TTC549 (cell line): ENCODE measurements at regions not wholly inside any gene's neighbourhood (a gene's known extent, or its start where the extent isn't known, plus 50 kb on each side); places are given as distances from the start of the nearest gene placed in this dataset.
"Not testable (repeated sequence)": the region's sequence is repeated elsewhere in the genome, so short reads cannot be mapped to it uniquely, and the experiment has no call there.

Experiments used
- FAIRE-seq: peaks from 2 replicates; lab custom pipeline; 2012; peaks lifted over from hg19 to GRCh38; lab: Jason Lieb, UNC

DNA sequence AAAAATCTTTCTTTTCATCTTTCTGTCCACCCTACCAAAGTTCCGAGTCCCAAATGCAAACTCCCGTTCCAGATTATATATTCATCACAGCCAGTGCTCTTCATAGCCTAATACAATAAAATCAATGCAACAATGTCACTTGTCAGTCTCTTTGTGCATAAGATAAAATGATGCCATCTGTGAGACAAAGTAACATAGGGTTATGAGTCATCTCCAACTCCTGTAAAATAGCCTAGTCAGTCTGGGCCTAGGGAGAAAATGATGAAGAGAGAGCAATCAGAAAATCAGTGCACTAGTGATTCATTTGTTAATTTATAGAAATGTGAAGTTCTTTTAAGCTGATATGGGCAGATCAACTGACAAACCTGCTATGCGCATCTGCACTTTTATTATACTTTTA lies 689.1 kb upstream of the DIAPH2 start:
- FAIRE-seq = no peak

DNA sequence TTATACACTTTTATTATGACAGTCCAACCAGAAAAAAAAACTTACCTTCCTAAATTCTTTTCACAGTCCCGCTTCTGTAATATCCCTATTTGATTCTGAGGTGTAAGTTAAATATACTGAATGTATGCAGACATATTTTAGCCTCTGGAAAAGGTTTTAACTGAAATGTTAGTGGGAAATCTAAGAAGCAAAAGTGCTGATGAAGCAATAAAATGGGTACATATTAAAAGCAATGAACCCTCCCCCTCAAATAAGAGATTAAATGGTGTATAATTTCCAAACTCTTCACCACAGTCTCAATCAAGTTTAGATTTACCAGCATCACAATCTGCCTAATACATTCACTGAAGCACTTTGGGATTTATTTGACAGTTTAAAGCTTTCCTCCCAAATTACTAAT lies 688.3 kb upstream of the DIAPH2 start:
- FAIRE-seq = no peak

DNA sequence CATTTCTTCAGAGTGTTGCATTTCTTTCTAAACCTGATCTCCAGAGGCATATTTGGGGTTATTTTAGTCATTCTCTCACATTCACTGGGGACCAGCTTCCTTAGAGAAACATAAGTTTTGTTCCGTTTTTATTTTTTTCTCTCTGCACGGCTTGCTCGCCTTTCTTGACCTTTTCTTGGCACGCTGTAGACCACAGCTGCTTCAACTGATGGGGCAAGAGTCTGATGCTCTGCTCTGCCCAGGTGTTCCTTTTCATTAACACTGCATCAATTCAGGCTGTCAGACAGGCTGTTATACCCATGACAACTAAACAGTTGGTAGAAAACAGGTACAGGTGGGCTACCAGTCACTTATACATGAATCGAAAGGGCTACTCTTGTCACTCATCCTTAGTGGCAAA lies 682.2 kb upstream of the DIAPH2 start:
- FAIRE-seq = no peak

DNA sequence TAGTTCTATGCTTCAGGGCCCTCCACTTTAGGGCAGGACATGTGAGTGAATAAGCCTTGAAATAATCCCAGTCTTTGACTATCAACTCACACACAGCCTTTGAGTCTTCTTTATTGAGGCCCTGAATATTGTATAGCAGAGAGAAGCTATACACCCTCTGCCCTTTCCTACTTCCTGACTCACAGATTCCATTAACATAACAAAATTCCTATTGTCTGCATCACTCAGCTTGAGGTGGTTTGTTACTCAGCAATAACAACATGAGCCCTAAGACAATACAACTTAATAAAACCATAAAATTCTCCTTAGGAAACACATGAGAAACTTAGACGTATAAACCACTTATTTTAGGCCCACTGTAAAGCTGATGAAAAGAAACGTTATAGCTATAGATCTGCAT lies 680.3 kb upstream of the DIAPH2 start:
- FAIRE-seq = no peak

DNA sequence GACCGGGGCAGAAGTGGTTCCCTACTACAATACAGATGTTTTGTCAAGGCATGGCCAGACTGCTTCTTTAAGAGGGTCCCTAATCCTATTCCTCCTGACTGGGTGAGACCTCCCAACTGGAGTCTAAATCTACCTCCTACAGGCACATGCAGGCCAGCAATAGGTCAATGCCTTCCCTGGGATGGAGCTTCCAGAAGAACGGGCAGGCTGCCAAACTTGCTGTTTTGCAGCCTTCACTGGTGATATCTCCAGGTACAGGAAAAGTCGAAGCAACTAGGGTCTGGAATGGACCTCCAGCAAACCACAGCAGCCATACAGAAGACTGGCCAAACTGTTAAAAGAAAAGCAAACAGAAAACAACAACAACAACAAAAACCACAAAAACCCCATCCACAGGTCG lies 678.4 kb upstream of the DIAPH2 start:
- no peak for FAIRE-seq

DNA sequence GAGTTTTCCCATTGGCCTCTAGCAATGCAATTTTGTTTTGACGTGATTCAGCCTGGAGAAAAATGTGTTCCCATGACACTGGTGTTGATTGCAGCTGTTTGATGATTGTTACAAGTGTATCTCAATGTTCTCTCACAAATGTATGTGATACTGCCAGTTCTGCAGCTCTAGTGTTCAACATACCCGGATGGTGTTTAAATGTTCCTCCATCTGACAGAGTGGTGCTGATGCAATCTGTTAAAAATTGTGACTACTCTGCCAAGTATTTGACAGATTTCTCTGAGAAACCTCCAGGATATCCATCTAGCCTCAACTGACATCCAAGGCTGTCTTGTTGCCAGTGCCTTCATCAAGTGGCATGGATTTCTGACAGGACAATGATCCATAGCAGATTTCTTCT lies 657.2 kb upstream of the DIAPH2 start:
- FAIRE-seq = no peak

DNA sequence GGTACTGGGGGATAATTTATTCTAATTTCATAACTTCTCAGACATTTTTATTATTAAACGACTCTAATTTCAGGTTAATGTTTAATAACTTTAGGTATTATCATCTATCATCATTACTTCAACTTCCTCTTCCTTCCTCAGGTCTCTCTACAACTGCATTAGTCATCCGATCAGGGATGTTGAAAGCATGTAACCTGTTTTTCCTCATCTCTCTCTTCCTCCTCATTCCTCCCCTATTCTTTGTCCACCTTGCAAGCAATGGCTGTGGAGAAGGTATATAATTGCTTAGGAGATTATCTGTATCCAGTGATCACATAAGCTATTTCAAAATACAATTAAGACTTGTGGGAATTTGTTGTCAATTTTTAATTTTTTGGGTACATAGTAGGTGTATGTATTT lies 632.6 kb upstream of the DIAPH2 start:
- FAIRE-seq = no peak

DNA sequence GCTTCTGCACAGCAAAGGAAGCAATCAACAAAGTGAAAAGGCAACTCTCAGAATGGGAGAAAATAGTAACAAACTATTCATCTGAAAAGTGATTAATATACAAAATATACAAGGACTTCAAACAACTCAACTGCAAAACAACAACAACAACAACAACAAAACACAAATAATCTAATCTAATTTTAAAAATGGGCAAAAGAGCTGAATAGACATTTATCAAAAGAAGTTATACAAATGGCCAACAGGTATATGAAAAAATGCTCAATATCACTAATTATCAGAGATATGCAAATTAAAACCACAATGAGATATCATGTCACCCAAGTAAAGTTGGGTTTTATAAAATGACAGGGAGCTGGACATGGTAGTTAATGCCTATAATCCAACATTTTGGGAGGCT lies 602.8 kb upstream of the DIAPH2 start:
- FAIRE-seq = no peak

DNA sequence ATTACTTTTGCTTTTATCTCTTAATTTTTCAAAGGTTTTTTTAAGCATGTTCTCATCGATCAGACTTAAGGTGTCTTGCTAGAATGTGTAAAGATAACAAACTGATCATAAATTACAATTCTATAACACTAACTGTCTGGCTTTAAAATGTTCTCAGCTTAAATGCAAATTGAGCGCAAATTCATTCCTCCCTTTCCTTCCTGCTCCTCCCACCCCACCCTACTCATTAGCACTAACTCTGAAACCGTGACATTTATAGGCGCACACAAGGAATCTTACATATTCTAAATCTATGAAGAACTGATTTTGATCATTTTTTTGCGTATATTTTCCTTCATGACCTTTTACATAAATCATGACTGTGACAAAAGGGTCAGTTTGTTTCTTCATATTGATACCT lies 590.0 kb upstream of the DIAPH2 start:
- no peak for FAIRE-seq

DNA sequence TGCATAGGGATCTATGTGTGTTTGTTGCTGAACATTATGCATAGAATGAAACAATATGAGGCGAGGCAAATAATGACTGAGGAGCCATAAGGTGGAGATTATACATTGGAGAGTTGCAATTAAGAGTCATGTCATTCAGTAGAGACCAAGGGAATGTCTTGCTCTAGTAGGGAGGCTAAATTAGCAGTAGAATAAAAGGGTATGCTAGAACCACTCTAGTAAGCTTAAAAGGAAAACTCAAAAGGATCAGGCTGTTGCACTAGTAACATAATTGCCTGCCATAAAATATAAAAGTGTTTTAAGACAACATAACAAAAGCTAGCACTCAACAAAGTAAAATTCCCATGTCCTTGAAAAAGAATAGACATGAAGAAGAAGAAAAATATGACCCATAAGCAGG lies 586.2 kb upstream of the DIAPH2 start:
- FAIRE-seq = no peak

DNA sequence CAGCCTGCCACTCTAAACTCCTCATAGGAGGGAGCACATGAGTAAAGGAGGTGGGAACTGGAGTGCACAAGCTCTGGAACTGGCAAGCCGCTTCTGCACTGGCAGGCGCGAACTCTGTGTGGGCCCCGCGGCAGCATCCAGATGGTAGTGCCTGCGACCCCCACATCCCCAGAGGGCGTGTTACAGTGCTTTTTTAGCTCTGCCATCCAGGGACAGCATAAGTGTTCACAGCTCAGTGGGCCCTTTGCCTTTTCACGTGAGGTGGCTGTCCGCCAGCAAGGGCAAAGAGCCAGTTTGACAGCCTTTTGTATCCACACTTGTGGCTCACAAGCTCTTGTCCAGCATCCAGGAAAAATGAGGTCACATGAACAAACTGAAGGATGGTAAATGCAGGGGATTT lies 581.6 kb upstream of the DIAPH2 start:
- FAIRE-seq = no peak

DNA sequence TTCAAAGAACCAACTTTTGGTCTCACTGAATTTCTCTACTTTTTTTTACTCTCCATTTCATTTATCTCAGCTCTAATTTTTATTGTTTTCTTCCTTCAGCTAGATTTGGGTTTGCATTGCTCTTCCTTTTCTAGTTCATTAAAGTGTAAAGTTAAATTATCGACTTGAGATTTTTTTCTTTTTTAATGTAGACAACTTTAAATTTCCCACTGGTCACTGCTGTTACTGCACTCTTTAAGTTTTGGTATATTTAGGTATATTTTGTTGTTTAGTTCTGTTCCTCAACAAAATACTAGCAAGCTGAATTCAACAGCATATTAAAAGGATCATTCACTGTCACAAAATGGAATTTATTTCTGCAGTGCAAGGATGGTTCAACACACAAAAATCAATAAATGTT lies 572.0 kb upstream of the DIAPH2 start:
- no peak for FAIRE-seq

DNA sequence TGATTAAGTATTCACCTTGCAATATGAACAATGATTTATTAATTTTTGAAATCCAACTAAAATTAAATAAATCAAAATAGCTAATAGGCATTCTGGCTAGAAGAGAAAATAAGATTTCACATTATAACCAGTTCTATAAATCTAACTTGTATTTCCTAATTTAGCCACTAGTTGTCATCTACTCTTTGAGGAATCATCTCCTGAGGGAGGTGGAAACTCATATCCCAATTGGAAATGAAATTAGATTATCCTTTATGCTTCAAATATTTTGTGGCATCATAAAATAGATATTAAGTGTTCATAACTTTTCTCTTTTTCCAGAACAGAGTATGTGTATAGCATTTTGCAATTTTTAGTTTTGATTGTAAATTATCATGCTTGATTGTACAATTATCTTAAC lies 558.5 kb upstream of the DIAPH2 start:
- no peak for FAIRE-seq

DNA sequence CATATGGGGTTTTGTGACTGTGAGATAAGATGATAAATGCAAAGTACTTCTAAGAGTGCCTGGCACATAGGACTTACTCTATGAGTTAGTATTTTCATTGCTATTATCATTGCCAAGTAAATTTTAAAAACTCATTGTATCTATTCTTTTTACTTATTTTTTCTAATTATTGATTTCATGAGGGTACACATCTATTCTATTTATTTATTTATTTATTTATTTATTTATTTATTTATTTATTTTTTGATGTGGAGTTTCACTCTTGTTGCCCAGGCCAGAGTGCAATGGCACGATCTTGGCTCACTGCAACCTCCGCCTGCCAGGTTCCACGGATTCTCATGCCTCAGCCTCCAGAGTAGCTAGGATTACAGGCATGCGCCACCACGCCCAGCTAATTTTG lies 556.6 kb upstream of the DIAPH2 start:
- not testable (repeated sequence) for FAIRE-seq

DNA sequence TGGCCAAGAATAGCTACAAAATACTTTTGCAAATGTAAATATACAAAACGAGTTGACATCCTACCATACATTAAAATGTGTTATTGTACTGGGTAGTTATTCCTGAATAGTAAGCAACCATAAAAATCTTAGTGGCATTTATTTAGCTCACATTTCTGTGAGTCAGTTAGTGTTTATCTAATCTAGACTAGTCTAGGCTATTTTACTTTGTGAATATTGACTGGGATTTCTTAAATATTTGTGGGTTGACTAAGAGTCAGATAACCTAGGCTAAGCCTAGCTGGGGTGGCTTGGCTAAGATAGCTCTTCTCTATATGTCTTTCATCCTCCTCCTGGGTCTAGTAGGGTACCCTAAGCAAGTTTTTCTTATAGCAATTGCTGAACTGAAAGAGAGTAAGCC lies 543.8 kb upstream of the DIAPH2 start:
- no peak for FAIRE-seq

DNA sequence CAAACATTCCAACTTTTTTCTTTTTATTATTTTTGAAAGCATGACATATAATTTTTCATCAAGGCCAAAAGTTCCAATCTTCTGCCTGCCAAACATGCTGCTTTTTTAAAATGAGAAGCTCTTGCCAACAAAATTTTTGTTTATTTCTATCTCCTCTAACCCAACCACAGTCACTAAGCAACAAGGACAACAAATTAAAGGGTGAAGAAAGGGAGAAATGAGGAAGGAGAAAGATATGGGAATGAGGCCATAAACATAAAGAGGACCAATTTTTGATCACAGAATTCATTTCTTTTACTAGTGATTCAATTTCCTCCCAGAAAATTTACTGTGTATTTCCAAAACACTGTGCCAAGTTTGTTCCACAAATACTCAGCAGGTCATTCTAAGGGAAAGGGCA lies 537.0 kb upstream of the DIAPH2 start:
- FAIRE-seq = no peak

DNA sequence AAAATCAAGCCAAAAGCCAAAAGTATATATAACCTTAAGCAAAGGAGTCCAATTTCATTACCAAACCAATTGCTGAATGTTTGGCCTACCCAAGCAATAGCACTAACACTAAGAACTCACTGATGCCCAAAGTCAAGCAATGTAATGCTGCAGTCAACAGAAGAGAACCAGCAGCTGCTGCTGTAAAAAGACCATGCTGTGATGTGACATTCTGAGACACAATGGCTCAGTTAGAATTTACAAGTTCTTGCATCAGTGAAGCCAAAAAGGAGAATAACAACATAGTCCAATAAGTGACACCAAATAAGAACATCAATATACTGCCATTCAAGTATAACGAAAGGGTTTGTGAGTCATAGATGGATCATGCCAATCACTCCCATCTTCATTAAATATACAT lies 514.0 kb upstream of the DIAPH2 start:
- no peak for FAIRE-seq

DNA sequence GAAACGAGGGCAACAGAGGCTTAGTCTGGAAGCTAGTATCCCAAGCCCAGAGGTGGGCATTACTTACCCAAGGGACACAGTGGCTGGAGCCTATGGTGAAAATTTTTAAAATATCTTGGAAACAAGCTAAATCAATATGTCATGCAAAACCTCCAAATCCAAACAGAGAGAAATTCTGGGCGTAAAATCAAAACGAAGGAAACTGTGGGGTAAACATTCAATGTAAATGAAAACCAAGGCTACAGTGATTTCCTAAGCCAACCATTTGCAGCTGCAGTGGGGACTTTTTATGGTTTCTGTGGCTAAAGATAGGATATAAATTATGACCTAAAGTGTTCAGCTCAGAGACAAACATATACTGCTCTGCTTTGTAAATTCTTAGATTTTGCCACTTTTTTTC lies 507.7 kb upstream of the DIAPH2 start:
- no peak for FAIRE-seq

DNA sequence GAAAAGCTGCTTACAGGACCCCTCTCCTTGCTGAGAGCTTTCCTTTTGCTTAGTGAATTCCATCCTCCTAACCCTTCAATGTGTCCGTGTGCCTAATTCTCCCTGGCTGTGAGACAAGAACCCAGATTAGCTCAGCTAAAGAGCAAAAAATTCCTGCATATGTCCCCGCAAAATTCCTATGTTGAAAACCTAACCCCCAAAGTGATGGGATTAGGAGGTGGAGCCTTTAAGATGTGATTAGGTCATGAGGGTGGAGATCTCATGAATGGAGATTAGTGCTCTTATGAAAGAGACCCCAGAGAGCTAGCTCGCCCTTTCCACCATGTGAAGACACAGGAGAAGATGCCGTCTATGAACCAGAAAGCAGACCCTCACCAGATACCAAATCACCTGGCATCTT lies 503.0 kb upstream of the DIAPH2 start:
- no peak for FAIRE-seq

DNA sequence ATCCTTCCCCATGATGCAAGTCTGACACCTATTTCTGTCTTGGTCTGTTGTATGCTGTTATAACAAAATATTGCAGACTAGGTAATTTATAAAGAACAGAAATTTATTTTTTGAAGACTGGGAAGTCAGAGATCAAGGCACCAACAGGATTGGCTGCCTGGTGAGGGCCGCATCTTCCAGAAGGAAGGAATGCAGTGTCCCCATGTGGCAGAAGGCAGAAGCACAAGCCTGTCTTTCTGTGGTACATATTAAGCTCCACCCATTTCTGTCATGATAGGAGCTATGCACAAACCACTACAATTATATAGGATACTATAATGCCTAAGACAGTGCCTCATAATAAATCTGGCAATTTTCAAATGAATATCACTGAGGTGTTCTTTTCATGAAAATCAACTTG lies 502.3 kb upstream of the DIAPH2 start:
- no peak for FAIRE-seq

DNA sequence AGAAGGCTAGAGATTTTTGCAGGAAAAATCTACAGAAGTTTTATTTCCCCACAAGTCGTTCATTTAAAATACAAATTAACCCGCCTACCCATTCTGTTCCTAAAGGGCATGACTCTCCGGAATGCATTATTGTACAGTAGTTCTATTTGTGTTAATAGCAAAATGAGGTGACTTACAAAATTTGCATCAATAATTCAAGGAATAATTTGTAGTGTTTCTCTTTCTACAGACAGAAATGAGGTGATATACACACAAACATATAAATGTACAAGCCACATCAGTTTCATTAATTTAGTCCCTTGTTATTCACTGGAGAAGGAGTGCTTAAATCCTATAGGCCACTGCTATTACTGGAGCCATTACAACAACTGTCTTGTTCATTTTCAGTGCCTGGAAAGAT lies 501.3 kb upstream of the DIAPH2 start:
- no peak for FAIRE-seq

DNA sequence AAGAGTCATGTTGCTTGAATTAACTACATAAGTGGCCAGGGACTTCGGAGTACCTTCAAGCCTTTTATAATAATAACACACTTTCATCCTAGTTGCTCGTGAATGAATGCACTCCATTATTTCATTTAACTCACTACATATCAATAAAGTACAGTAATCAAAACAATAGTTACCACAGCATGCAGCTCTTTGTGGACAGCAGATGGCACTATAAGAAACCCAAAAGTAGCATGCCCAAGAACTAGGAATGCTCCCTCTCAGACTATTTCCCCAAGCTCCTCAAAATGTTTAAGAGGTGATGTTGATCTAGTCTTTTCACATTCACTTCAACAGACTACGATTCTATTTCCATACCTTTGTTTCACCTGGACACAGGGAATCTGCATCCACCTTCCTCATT lies 500.8 kb upstream of the DIAPH2 start:
- no peak for FAIRE-seq

DNA sequence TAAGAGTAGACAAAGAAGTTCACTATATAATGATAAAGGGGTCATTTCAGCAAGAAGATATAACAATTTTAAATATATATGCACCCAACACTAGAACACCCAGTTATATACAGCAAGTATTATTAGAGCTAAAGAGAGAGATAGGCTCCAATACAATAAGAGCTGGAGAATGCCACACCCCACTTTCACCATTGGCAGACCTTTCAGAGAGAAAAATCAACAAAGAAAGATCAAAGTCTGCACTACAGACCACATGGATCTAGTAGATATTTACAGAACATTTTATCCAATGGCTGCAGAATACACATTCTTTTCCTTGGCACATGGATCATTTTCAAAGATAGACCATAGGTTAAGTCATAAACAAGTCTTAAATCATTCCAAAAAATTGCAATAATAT lies 479.7 kb upstream of the DIAPH2 start:
- no peak for FAIRE-seq

DNA sequence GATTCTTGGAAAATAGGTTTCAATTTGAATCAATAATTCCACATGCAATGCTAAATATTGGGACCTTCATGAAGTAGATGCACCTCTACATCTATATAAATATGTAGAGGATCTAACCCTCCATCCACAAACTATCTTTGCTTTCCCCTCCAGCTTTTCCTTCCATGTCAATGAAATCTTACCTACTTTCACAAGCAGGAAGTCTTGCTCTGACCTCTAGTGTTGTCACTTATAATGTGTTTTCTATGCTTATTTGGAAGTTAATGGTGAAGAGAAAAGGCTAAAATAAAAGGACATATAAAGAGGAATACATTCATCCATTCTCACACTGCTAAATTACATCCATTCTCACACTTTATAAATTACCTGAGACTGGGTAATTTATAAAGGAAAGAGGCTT lies 472.7 kb upstream of the DIAPH2 start:
- FAIRE-seq = no peak

DNA sequence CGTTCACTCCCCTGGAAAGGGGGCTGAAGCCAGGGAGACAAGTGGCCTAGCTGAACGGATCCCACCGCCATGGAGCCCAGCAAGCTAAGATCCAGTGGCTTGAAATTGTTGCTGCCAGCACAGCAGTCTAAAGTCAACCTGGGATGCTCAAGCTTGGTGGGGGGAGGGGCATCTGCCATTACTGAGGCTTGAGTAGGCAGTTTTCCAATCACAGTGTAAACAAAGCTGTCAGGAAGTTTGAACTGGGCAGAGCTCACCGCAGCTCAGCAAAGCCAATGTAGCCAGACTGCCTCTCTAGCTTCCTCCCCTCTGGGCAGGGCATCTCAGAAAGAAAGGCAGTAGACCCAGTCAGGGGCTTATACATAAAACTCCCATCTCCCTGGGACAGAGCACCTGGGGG lies 470.0 kb upstream of the DIAPH2 start:
- not testable (repeated sequence) for FAIRE-seq

DNA sequence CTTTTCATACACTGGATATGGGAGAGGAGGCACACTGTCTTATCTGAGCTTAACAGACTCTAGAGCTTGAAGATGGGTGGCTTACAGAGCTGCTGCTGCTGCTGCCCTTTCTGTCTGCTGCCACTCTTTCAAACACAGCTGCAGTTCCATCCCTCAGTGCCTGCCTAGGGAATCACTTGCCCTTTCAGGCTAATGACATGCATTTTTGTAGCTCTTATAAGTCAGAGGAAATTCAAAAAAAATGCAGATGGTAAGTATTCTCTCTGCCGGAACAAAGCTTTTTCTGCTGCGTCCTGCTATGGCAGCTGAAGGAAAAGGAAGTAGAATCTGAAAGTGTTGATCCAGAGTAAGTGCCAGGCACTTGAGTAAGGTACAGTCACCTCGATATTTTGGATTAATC lies 460.4 kb upstream of the DIAPH2 start:
- no peak for FAIRE-seq
